ENCODE measurements at regions not wholly inside any gene's neighbourhood (a gene's known extent, or its start where the extent isn't known, plus 50 kb on each side); places are given as distances from the start of the nearest gene placed in this dataset.

GRCh38 chr5:9786380-9787360, 156.5 kb upstream of the TAS2R1 start (continued):
- TF ChIP-seq CTBP2 (IDR thresholded peaks at IDR 0.05; ENCODE audit: borderline replicate concordance, insufficient read depth, insufficient read length, low read length) (no peak), SP1 (IDR thresholded peaks at IDR 0.05; ENCODE audit: low read depth, low read length) (no peak), TBP (IDR thresholded peaks at IDR 0.05; ENCODE audit: low read depth, low read length) (no peak), ATF2 (IDR thresholded peaks at IDR 0.05; ENCODE audit: low read length) (no peak)
